HEK293T (cell line): ENCODE measurements at regions not wholly inside any gene's neighbourhood (a gene's known extent, or its start where the extent isn't known, plus 50 kb on each side); places are given as distances from the start of the nearest gene placed in this dataset.

ENCODE experiments used
- ARNT ChIP-seq: fragments of 450-650 bp; IDR thresholded peaks from 2 replicates; pipeline ENCODE4 v1.6.1; 2017; ENCODE audit warnings: mild to moderate bottlenecking
- BHLHE40 ChIP-seq: fragments of 450-650 bp; IDR thresholded peaks from 2 replicates; pipeline ENCODE4 v1.6.1; 2016; ENCODE audit warnings: mild to moderate bottlenecking, moderate library complexity, borderline replicate concordance
- CTBP1 ChIP-seq: fragments of 450-650 bp; IDR thresholded peaks from 2 replicates; pipeline ENCODE4 v1.6.1; 2016; ENCODE audit warnings: borderline replicate concordance
- ELF4 ChIP-seq: fragments of 450-650 bp; IDR thresholded peaks from 2 replicates; pipeline ENCODE4 v1.6.1; 2017; ENCODE audit warnings: antibody characterized with exemption
- FOXK2 ChIP-seq: fragments of 450-650 bp; IDR thresholded peaks from 2 replicates; pipeline ENCODE4 v1.6.1; 2016; ENCODE audit warnings: mild to moderate bottlenecking
- FOXM1 ChIP-seq: fragments of 450-650 bp; IDR thresholded peaks from 2 replicates; pipeline ENCODE4 v1.6.1; 2017; ENCODE audit warnings: mild to moderate bottlenecking, borderline replicate concordance
- HDGF ChIP-seq: fragments of 450-650 bp; IDR thresholded peaks from 2 replicates; pipeline ENCODE4 v1.6.1; 2017; ENCODE audit warnings: antibody characterized with exemption, borderline replicate concordance
- NFRKB ChIP-seq: fragments of 450-650 bp; IDR thresholded peaks from 2 replicates; pipeline ENCODE4 v1.6.1; 2016; ENCODE audit warnings: mild to moderate bottlenecking, moderate library complexity
- SP1 ChIP-seq: fragments of 450-650 bp; IDR thresholded peaks from 2 replicates; pipeline ENCODE4 v1.6.1; 2017
- SUZ12 ChIP-seq: fragments of 450-650 bp; IDR thresholded peaks from 2 replicates; pipeline ENCODE4 v1.6.1; 2016; ENCODE audit warnings: mild to moderate bottlenecking
- TARDBP ChIP-seq: fragments of 450-650 bp; IDR thresholded peaks from 2 replicates; pipeline ENCODE4 v1.6.1; 2016
- ZNF384 ChIP-seq: fragments of 450-650 bp; IDR thresholded peaks from 2 replicates; pipeline ENCODE4 v1.6.1; 2016
- TF ChIP-seq, protein P1 (sequence below): fragments of 450-650 bp; IDR thresholded peaks from 2 replicates; pipeline ENCODE4 v1.6.1; 2016

DNA sequence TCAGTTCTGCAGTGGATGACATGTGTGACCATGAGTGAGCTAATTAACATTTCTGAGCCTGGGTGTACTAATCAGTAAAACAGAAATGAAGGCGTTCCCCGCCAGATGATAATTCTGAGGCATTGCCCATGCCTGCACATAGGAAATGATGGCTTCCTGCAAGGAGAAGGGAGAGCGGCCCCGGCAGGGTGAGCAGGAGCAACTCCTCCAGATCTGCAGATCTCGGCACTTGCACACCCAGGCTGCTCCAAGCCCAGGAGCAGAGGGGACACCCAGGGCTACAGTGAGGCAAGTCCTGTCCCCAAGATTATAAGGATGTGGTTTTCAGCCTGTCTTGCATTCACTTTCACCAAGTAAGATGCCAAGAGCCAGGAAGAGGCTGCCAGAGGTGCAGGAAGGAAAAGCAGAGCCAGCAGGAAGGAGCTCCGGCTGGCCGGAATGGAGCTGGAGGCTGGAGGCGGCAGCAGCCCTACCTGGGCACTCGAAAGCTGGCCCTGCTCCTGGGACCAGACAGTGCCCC is 177.5 kb upstream of the CST7 start:
- TF ChIP-seq FOXM1 (no peak), ZNF384 (no peak), FOXK2 (no peak), ARNT (no peak), NFRKB (no peak), TARDBP (no peak), BHLHE40 (no peak), SUZ12 (no peak), ELF4 (no peak), SP1 (no peak), CTBP1 (no peak), HDGF (no peak)
- TF ChIP-seq, protein P1, sequence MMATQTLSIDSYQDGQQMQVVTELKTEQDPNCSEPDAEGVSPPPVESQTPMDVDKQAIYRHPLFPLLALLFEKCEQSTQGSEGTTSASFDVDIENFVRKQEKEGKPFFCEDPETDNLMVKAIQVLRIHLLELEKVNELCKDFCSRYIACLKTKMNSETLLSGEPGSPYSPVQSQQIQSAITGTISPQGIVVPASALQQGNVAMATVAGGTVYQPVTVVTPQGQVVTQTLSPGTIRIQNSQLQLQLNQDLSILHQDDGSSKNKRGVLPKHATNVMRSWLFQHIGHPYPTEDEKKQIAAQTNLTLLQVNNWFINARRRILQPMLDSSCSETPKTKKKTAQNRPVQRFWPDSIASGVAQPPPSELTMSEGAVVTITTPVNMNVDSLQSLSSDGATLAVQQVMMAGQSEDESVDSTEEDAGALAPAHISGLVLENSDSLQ = no peak
